Lower lobe of right lung (tissue), 2 donors: ENCODE measurements at regions not wholly inside any gene's neighbourhood (a gene's known extent, or its start where the extent isn't known, plus 50 kb on each side); places are given as distances from the start of the nearest gene placed in this dataset.

Source experiments
- ATAC-seq, 2 donors: fragments of 200-7000 bp; cut with Tn5 transposase; one replicate each; pipeline ENCODE4 v1.9.1; 2020 to 2022; ENCODE audit warnings: mild to moderate bottlenecking in 2 of 2, moderate library complexity in 2 of 2
- DNase-seq: peaks from one replicate; pipeline ENCODE4 v3.0.0-alpha.2; 2020
- H3K27ac ChIP-seq: fragments of 200-600 bp; one replicate; pipeline ENCODE4 v1.8.0; 2022
- H3K27me3 ChIP-seq: fragments of 200-600 bp; one replicate; pipeline ENCODE4 v1.8.0; 2022; ENCODE audit warnings: low read depth
- H3K36me3 ChIP-seq: fragments of 200-600 bp; one replicate; pipeline ENCODE4 v1.8.0; 2022; ENCODE audit warnings: mild to moderate bottlenecking
- H3K4me1 ChIP-seq: fragments of 200-600 bp; one replicate; pipeline ENCODE4 v1.8.0; 2022
- H3K4me3 ChIP-seq: fragments of 200-600 bp; one replicate; pipeline ENCODE4 v1.8.0; 2022; ENCODE audit warnings: mild to moderate bottlenecking
- H3K9me3 ChIP-seq: fragments of 200-600 bp; one replicate; pipeline ENCODE4 v1.8.0; 2022
- intact Hi-C: fragments of 100-400 bp; cut with DNase I; formaldehyde crosslinking; loops from one replicate; pipeline ENCODE4 v1.11.0; 2022
- TF ChIP-seq, protein P1 (sequence below): fragments of 200-600 bp; IDR thresholded peaks from one replicate; pipeline ENCODE4 v1.8.0; 2022; ENCODE audit warnings: antibody characterized with exemption, mild to moderate bottlenecking
- donor health status: DM: no; HTN: yes; CAD: no; lungs with severe emphysema.

DNA sequence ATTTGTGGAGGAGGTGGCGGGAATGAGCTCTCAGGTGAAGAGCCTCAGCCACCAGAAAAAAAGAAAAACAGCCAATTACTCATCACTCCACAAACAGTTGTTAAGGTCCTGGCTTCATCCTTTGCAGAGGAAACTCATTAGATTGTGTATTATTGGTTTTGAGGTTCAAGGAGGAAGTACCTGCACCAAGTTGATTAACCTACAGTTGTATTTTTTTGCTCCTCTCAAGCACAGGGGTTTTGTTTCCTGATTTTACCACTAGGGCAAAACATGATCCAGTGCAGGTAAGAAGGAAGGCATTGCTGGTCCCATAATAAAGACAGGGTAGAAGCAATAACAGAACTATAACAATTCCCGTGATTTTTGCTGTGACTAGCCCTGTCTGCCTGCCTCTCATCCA is 84.0 kb upstream of the QRFPR start:
- peak in 1 of 2 donors; percentile 46 for ATAC-seq
- Histone ChIP-seq H3K36me3 (no peaks in the 10 kb centered on the region), H3K27ac (no peak overlapping the region), H3K27me3 (no peaks in the 10 kb centered on the region), H3K4me1 (no peaks in the 10 kb centered on the region), H3K9me3 (no peaks in the 10 kb centered on the region), H3K4me3 (no peak overlapping the region)
- TF ChIP-seq, protein P1, sequence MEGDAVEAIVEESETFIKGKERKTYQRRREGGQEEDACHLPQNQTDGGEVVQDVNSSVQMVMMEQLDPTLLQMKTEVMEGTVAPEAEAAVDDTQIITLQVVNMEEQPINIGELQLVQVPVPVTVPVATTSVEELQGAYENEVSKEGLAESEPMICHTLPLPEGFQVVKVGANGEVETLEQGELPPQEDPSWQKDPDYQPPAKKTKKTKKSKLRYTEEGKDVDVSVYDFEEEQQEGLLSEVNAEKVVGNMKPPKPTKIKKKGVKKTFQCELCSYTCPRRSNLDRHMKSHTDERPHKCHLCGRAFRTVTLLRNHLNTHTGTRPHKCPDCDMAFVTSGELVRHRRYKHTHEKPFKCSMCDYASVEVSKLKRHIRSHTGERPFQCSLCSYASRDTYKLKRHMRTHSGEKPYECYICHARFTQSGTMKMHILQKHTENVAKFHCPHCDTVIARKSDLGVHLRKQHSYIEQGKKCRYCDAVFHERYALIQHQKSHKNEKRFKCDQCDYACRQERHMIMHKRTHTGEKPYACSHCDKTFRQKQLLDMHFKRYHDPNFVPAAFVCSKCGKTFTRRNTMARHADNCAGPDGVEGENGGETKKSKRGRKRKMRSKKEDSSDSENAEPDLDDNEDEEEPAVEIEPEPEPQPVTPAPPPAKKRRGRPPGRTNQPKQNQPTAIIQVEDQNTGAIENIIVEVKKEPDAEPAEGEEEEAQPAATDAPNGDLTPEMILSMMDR: no peak
- intact Hi-C loops: no loop called here
- DNase-seq: no peak

DNA sequence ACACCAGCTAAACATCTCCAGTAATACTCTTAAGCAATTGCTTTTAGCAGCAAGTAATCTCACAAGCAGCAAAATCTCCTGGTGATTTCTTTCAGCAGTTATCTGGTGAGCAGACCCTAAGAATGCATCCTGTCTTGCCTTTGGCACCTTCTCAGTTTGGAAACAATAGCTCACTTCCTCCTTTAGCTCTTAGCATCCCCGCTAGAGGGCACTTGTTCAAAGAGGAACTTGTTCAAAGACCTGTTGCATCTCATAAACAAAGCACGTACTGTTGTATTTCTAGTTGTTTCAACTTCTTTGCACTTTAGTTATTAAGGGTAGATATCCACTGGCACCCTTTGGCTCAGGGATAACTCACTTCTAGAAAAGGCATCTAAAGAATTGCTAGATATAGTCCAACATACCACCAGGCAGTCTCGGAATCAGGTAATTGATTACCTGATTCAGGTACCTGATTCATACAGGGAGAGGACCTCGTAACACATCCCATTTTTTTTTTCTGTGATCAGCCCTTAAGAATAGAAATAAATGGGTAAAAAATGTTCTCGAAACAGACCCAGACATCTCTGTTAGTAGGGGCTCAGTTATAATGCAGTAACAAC is 81.9 kb upstream of the QRFPR start:
- Histone ChIP-seq H3K27ac (no peak overlapping the region), H3K36me3 (no peaks in the 10 kb centered on the region), H3K9me3 (no peaks in the 10 kb centered on the region), H3K4me3 (no peak overlapping the region), H3K27me3 (no peaks in the 10 kb centered on the region), H3K4me1 (no peaks in the 10 kb centered on the region)
- TF ChIP-seq, protein P1: peak; percentile 74
- DNase-seq (no peak), ATAC-seq (peak; percentile 78 to 88)
- intact Hi-C loops: no loop called here

DNA sequence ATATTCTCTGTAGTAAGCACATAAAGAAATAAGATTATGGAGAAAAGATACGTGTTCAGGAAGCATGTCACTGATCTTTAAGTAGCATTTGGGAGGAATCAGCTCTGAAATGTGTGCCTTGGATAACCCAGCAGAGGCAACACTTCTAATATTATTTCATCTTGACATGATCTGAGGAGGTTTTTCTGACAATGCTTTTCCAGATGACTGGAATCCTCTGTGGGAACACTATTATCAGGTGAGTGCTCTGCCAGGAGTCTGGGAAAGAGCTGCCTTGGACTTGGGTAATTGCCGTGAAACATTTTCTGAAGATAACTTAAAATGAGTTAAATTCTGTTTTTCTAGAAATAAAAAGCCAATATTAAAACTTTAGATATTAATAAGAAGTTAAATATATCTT is 78.2 kb upstream of the QRFPR start:
- no peak for ATAC-seq
- no peak for DNase-seq
- Histone ChIP-seq H3K9me3 (no peaks in the 10 kb centered on the region), H3K27me3 (no peaks in the 10 kb centered on the region), H3K36me3 (no peaks in the 10 kb centered on the region), H3K4me3 (no peak overlapping the region), H3K27ac (no peak overlapping the region), H3K4me1 (no peaks in the 10 kb centered on the region)
- TF ChIP-seq, protein P1: no peak
- intact Hi-C loops: no loop called here

DNA sequence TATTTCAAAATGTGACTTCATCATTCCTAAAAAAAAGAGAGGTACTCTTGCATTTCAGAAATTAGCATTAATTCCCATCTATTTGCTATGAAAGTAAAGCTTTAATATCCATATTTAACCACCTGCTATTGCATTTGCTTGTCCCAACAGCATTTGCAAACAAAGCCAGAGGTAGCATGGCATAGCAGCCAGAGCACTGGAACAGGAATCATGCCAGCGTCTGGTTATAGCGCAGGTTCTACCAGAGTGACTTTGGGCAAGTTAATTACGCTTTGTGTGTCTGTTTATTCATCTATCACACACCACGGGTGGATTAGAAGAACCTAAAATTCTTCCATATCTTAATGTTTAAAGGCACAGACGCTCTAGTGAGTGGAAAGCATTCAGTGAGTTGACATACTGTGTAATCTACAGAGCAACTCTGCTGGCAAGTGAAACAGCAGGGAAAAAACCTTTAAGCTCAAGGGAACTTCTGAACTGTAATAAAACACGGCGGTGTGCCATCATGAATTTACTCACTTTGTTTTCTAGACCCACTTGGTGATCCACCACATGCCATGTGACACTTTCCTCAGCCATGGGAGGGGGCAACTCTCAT is 76.6 kb upstream of the QRFPR start:
- DNase-seq: no peak
- TF ChIP-seq, protein P1: no peak
- H3K36me3 ChIP-seq: no peaks in the 10 kb centered on the region
- H3K27me3 ChIP-seq: no peaks in the 10 kb centered on the region
- no peak for ATAC-seq
- no peaks in the 10 kb centered on the region for H3K9me3 ChIP-seq
- H3K4me1 ChIP-seq: no peaks in the 10 kb centered on the region
- no peak overlapping the region for H3K4me3 ChIP-seq
- intact Hi-C loops: no loop called here
- H3K27ac ChIP-seq: no peak overlapping the region

DNA sequence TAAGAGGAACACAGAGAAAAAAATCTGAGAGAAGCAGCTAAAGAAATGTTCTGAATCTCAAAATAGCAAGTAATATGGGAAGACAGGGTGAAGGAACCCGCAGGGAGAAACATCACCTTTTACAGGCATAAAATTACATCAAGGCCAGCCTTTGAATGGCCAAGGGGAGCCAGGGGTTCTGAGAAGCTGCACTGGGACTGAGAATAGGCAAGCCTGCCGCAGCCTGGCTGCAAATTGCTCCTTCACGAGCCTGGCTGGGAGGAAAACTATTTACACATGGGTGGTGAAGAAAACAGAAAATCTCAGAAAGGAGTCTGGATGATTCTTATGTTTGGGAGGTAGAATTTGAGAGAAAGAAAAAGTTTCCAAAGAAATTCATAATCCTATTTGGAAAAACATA is 74.5 kb upstream of the QRFPR start:
- no peaks in the 10 kb centered on the region for H3K36me3 ChIP-seq
- intact Hi-C loops: no loop called here
- no peaks in the 10 kb centered on the region for H3K4me1 ChIP-seq
- H3K9me3 ChIP-seq: no peaks in the 10 kb centered on the region
- H3K27ac ChIP-seq: no peak overlapping the region
- no peaks in the 10 kb centered on the region for H3K27me3 ChIP-seq
- H3K4me3 ChIP-seq: no peak overlapping the region
- ATAC-seq: no peak
- no peak for DNase-seq
- TF ChIP-seq, protein P1: no peak
